Glomerular visceral epithelial cell (primary cell): ENCODE measurements at regions not wholly inside any gene's neighbourhood (a gene's known extent, or its start where the extent isn't known, plus 50 kb on each side); places are given as distances from the start of the nearest gene placed in this dataset.

Experiments used
- DNase-seq: peaks from one replicate; pipeline ENCODE4 v3.0.0-alpha.2; 2016; ENCODE audit errors: extremely low spot score

GRCh38 chr17:15894913-15895658 is 49.8 kb upstream of the ADORA2B start:
- no peak for DNase-seq
